H1 (cell line): ENCODE measurements at regions not wholly inside any gene's neighbourhood (a gene's known extent, or its start where the extent isn't known, plus 50 kb on each side); places are given as distances from the start of the nearest gene placed in this dataset.

Experiments used
- CTCF ChIA-PET: fragments of 300-600 bp; sonication (Branson Sonifier 250); formaldehyde crosslinking; loops from one replicate; lab custom pipeline; 2021; ENCODE audit not compliant: partially characterized antibody; lab: Charles Lee
- POLR2A ChIA-PET: fragments of 300-600 bp; sonication (Branson Sonifier 250); formaldehyde crosslinking; loops from one replicate; lab custom pipeline; 2021; ENCODE audit warnings: inconsistent platforms; ENCODE audit not compliant: partially characterized antibody; lab: Charles Lee
- DNase-seq, 2 experiments: peaks; one replicate each; pipeline versions ENCODE4 v3.0.0 to v3.0.0-alpha.2; 2010 to 2022; ENCODE audit warnings: low spot score in 2 of 2, low read depth in 1 of 2, mixed read lengths in 1 of 2
- FAIRE-seq: peaks from 2 replicates; lab custom pipeline; 2011; peaks lifted over from hg19 to GRCh38; lab: Jason Lieb, UNC
- H2AFZ ChIP-seq: 2 replicates; pipeline ENCODE4 v1.8.1; 2012; ENCODE audit warnings: low read length, inconsistent platforms
- H2AK5ac ChIP-seq: 2 replicates; pipeline ENCODE4 v1.6.1; 2013; ENCODE audit warnings: low read depth, low read length
- H2BK120ac ChIP-seq: replicated peaks from 2 replicates; pipeline ENCODE3; 2013; ENCODE audit warnings: low read depth, low read length, inconsistent platforms
- H2BK12ac ChIP-seq: 2 replicates; pipeline ENCODE4 v1.6.1; 2013; ENCODE audit warnings: low read depth, low read length
- H2BK15ac ChIP-seq: 2 replicates; pipeline ENCODE4 v1.6.1; 2013; ENCODE audit warnings: low read length
- H2BK20ac ChIP-seq: 2 replicates; pipeline ENCODE4 v1.6.1; 2013; ENCODE audit warnings: low read length
- H2BK5ac ChIP-seq: 2 replicates; pipeline ENCODE4 v1.6.1; 2013; ENCODE audit warnings: low read depth, low read length
- H3K14ac ChIP-seq: 2 replicates; pipeline ENCODE4 v1.6.1; 2013; ENCODE audit warnings: inconsistent platforms; ENCODE audit not compliant: insufficient read length
- H3K18ac ChIP-seq: 2 replicates; pipeline ENCODE4 v1.6.1; 2013; ENCODE audit warnings: low read length; ENCODE audit errors: extremely low read depth
- H3K23ac ChIP-seq: 2 replicates; pipeline ENCODE4 v1.6.1; 2013; ENCODE audit warnings: inconsistent platforms; ENCODE audit not compliant: insufficient read length
- H3K23me2 ChIP-seq: 2 replicates; pipeline ENCODE4 v1.6.1; 2013; ENCODE audit warnings: low read depth, low read length
- H3K27ac ChIP-seq: 2 replicates; pipeline ENCODE4 v1.6.1; 2011; ENCODE audit warnings: low read depth, low read length, inconsistent platforms
- H3K27me3 ChIP-seq, 4 experiments: replicated peaks in 1 of 4; 1 replicate in 1 of 4; 2 replicates in 3 of 4; pipeline versions ENCODE4 v1.6.1 to v1.8.1; 2011 to 2013; ENCODE audit warnings: low read length in 3 of 4, mild to moderate bottlenecking in 3 of 4, inconsistent platforms in 2 of 4, mixed read lengths in 2 of 4, moderate library complexity in 1 of 4; ENCODE audit not compliant: control insufficient read depth in 3 of 4, insufficient read depth in 3 of 4; ENCODE audit errors: extremely low read depth in 1 of 4
- H3K36me3 ChIP-seq, 4 experiments: 2 replicates each; pipeline versions ENCODE4 v1.6.1 to v1.8.1; 2011 to 2013; ENCODE audit warnings: mild to moderate bottlenecking in 4 of 4, low read length in 3 of 4, moderate library complexity in 2 of 4, control low read depth in 1 of 4, inconsistent platforms in 1 of 4; ENCODE audit not compliant: insufficient read depth in 4 of 4, control insufficient read depth in 2 of 4
- H3K4ac ChIP-seq: replicated peaks from 2 replicates; pipeline ENCODE3; 2013; ENCODE audit warnings: low read length, low read depth, mixed read lengths, inconsistent platforms; ENCODE audit not compliant: insufficient read length
- H3K4me1 ChIP-seq, 4 experiments: replicated peaks in 1 of 4; 1 replicate in 1 of 4; 2 replicates in 3 of 4; pipeline versions ENCODE4 v1.6.1 to v1.8.1; 2011 to 2013; ENCODE audit warnings: low read length in 3 of 4, inconsistent platforms in 2 of 4, mixed read lengths in 1 of 4; ENCODE audit not compliant: insufficient read depth in 4 of 4, control insufficient read depth in 3 of 4
- H3K4me2 ChIP-seq, 2 experiments: 2 replicates each; pipeline versions ENCODE4 v1.6.1 to v1.8.1; 2011 to 2013; ENCODE audit warnings: low read depth in 2 of 2, low read length in 2 of 2, control low read depth in 1 of 2, inconsistent platforms in 1 of 2, mild to moderate bottlenecking in 1 of 2; ENCODE audit not compliant: insufficient read depth in 1 of 2
- H3K4me3 ChIP-seq, 4 experiments: fragments of 200-600, 300-600 bp in 1 of 4; sonication (generic), shearing (Covaris generic), sonication (Bioruptor Twin) in 1 of 4; 2 replicates each; pipeline versions ENCODE4 v1.5.1 to v1.8.1; 2011 to 2016; ENCODE audit warnings: low read length in 4 of 4, low read depth in 3 of 4, control low read depth in 2 of 4, inconsistent platforms in 2 of 4, mild to moderate bottlenecking in 2 of 4, mixed read lengths in 1 of 4, moderate library complexity in 1 of 4; ENCODE audit not compliant: insufficient read depth in 2 of 4; ENCODE audit errors: extremely low read depth in 1 of 4
- H3K56ac ChIP-seq: replicated peaks from 2 replicates; pipeline ENCODE3; 2013; ENCODE audit warnings: low read depth, mild to moderate bottlenecking, mixed read lengths, low read length, inconsistent platforms; ENCODE audit not compliant: insufficient read length
- H3K79me1 ChIP-seq: 2 replicates; pipeline ENCODE4 v1.6.1; 2013; ENCODE audit warnings: low read depth, low read length, control low read depth
- H3K79me2 ChIP-seq, 2 experiments: 2 replicates each; pipeline versions ENCODE4 v1.6.1 to v1.8.1; 2012 to 2013; ENCODE audit warnings: low read length in 2 of 2, mild to moderate bottlenecking in 2 of 2, inconsistent platforms in 1 of 2; ENCODE audit not compliant: insufficient read depth in 2 of 2, control insufficient read depth in 1 of 2
- H3K9ac ChIP-seq, 4 experiments: replicated peaks in 1 of 4; 1 replicate in 1 of 4; 2 replicates in 3 of 4; pipeline versions ENCODE4 v1.6.1 to v1.8.1; 2011 to 2013; ENCODE audit warnings: low read depth in 3 of 4, low read length in 3 of 4, control low read depth in 2 of 4, mild to moderate bottlenecking in 2 of 4, moderate library complexity in 2 of 4, inconsistent platforms in 1 of 4; ENCODE audit errors: extremely low read depth in 1 of 4
- H3K9me3 ChIP-seq, 2 experiments: 2 replicates each; pipeline versions ENCODE4 v1.6.1 to v1.8.1; 2012 to 2013; ENCODE audit warnings: mild to moderate bottlenecking in 2 of 2, moderate library complexity in 2 of 2, control low read depth in 1 of 2, inconsistent platforms in 1 of 2, low read depth in 1 of 2, low read length in 1 of 2, mixed read lengths in 1 of 2; ENCODE audit not compliant: insufficient read depth in 2 of 2
- H4K20me1 ChIP-seq, 2 experiments: replicated peaks in 1 of 2; 2 replicates each; pipeline versions ENCODE3 to v1.8.1; 2011 to 2013; ENCODE audit warnings: inconsistent platforms in 2 of 2, low read length in 2 of 2, mild to moderate bottlenecking in 1 of 2; ENCODE audit not compliant: insufficient read depth in 2 of 2, control insufficient read depth in 1 of 2
- H4K5ac ChIP-seq: 2 replicates; pipeline ENCODE4 v1.6.1; 2013; ENCODE audit warnings: low read length, low read depth, mixed read lengths, inconsistent platforms; ENCODE audit not compliant: insufficient read length
- H4K8ac ChIP-seq: 2 replicates; pipeline ENCODE4 v1.8.0; 2013; ENCODE audit warnings: mild to moderate bottlenecking, moderate library complexity, low read length, inconsistent platforms; ENCODE audit not compliant: insufficient read depth; ENCODE audit errors: extremely low read depth
- H4K91ac ChIP-seq: replicated peaks from 2 replicates; pipeline ENCODE3; 2013; ENCODE audit warnings: low read length, mixed read lengths, inconsistent platforms; ENCODE audit not compliant: insufficient read length
- CEBPB ChIP-seq: IDR thresholded peaks from 2 replicates; pipeline ENCODE4 v1.6.1; 2012; ENCODE audit warnings: low read depth, low read length
- EP300 ChIP-seq, 2 experiments: IDR thresholded peaks; 1 replicate in 1 of 2; 2 replicates in 1 of 2; pipeline ENCODE4 v1.6.1; 2011 to 2012; ENCODE audit warnings: low read depth in 2 of 2, low read length in 2 of 2, mild to moderate bottlenecking in 2 of 2, borderline replicate concordance in 1 of 2, inconsistent platforms in 1 of 2, moderate library complexity in 1 of 2
- EZH2 ChIP-seq: fragments of 200-600 bp; sonication (generic); IDR thresholded peaks from 2 replicates; pipeline ENCODE4 v1.7.1; 2012; ENCODE audit warnings: low read depth, mild to moderate bottlenecking, moderate library complexity, low read length, inconsistent platforms; ENCODE audit not compliant: severe bottlenecking
- POLR2A ChIP-seq, 2 experiments: IDR thresholded peaks; 1 replicate in 1 of 2; 2 replicates in 1 of 2; pipeline ENCODE4 v1.6.1; 2011; ENCODE audit warnings: low read depth in 2 of 2, low read length in 2 of 2, mild to moderate bottlenecking in 2 of 2; ENCODE audit errors: control extremely low read depth in 1 of 2
- TAF7 ChIP-seq: optimal IDR thresholded peaks from 2 replicates; pipeline ENCODE3; 2011; ENCODE audit warnings: low read depth, mild to moderate bottlenecking, inconsistent platforms, low read length, moderate library complexity, borderline replicate concordance
- WGBS, 2 experiments: shearing (Covaris generic) in 1 of 2; methylation state at CpG; one replicate each; pipeline versions ENCODE4 v1.1.6 to v1.1.7; 2013 to 2015; ENCODE audit warnings: low lambda C conversion rate in 2 of 2, mixed read lengths in 2 of 2, inconsistent platforms in 1 of 2, low coverage in 1 of 2, missing lambda C conversion rate in 1 of 2; ENCODE audit not compliant: insufficient replicate concordance in 2 of 2, insufficient coverage in 1 of 2, insufficient read length in 1 of 2; ENCODE audit errors: extremely low coverage in 1 of 2, missing lambda C conversion rate in 1 of 2; 5-methylcytosine and 5-hydroxymethylcytosine counted together

GRCh38 chr3:5977331-5977730, 789.8 kb downstream of the EDEM1 start:
- Histone ChIP-seq H3K4me1 (no peaks in the 10 kb centered on the region), H2BK20ac (no peak overlapping the region), H4K8ac (no peak overlapping the region), H3K4me2 (no peak overlapping the region), H4K5ac (no peak overlapping the region), H3K79me2 (no peaks in the 10 kb centered on the region), H4K91ac (no peak overlapping the region), H3K23ac (no peak overlapping the region), H3K79me1 (no peaks in the 10 kb centered on the region), H3K36me3 (no peaks in the 10 kb centered on the region), H3K4ac (no peak overlapping the region), H2BK15ac (no peak overlapping the region), H3K18ac (no peak overlapping the region), H2BK12ac (no peak overlapping the region), H3K56ac (no peak overlapping the region), H2BK5ac (no peak overlapping the region), H2AFZ (no peak overlapping the region), H3K14ac (no peak overlapping the region), H3K27ac (no peak overlapping the region), H4K20me1 (no peaks in the 10 kb centered on the region), H3K27me3 (no peaks in the 10 kb centered on the region), H3K23me2 (no peaks in the 10 kb centered on the region), H3K9ac (no peak overlapping the region), H3K4me3 (no peak overlapping the region), H2BK120ac (no peak overlapping the region), H3K9me3 (no peaks in the 10 kb centered on the region; a peak in 2 of 4 replicates), H2AK5ac (no peak overlapping the region)
- FAIRE-seq (no peak), DNase-seq (no peak)
- no peak for TF ChIP-seq EZH2
- no peak for TF ChIP-seq EP300 (IDR thresholded peaks at IDR 0.05; ENCODE audit: borderline replicate concordance in 1 of 2, low read depth in 2 of 2, low read length in 2 of 2)
- TF ChIP-seq TAF7, result no peak
- TF ChIP-seq CEBPB, result no peak
- no peak for TF ChIP-seq POLR2A (IDR thresholded peaks at IDR 0.05; ENCODE audit: control extremely low read depth in 1 of 2, low read depth in 2 of 2, low read length in 2 of 2)
- ChIA-PET CTCF (no interaction called here), POLR2A (no interaction called here)
- 95% methylated on average over 8 of the region's 8 CpGs; no CpG with 5 or more reads in 1 of the 2 experiments for WGBS, 2 experiments
